ENCODE measurements at regions not wholly inside any gene's neighbourhood (a gene's known extent, or its start where the extent isn't known, plus 50 kb on each side); places are given as distances from the start of the nearest gene placed in this dataset.

DNA sequence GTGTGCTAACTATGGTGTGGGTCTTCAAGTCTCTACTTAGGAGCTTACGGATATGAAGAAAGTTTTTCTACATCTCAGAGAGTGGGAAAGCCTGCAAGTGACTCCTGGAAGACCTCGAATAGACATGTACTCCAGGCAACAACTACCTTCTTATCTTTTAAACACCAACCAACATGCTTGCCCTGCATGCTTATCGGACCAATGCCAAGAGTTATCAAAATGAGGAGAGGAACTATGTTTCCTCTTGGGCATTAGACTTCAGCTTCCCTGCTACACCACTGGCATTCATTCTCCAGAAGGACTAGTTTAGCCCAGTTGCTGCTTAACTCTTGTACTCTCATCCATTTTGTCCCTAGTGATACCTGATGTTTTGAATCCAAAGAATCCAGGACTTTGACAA, 74.7 kb upstream of the MAN2A1 start:
- H3K27ac Mint-ChIP-seq (ENCODE audit: unreplicated experiment) = no peak overlapping the region
- no peak overlapping the region for H3K4me3 Mint-ChIP-seq (ENCODE audit: unreplicated experiment)
- DNase-seq (ENCODE audit: low spot score) = no peak
- TF ChIP-seq, protein P1, sequence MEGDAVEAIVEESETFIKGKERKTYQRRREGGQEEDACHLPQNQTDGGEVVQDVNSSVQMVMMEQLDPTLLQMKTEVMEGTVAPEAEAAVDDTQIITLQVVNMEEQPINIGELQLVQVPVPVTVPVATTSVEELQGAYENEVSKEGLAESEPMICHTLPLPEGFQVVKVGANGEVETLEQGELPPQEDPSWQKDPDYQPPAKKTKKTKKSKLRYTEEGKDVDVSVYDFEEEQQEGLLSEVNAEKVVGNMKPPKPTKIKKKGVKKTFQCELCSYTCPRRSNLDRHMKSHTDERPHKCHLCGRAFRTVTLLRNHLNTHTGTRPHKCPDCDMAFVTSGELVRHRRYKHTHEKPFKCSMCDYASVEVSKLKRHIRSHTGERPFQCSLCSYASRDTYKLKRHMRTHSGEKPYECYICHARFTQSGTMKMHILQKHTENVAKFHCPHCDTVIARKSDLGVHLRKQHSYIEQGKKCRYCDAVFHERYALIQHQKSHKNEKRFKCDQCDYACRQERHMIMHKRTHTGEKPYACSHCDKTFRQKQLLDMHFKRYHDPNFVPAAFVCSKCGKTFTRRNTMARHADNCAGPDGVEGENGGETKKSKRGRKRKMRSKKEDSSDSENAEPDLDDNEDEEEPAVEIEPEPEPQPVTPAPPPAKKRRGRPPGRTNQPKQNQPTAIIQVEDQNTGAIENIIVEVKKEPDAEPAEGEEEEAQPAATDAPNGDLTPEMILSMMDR (IDR thresholded peaks at IDR 0.05) = no peak
- no peaks in the 10 kb centered on the region for H3K9me3 Mint-ChIP-seq (ENCODE audit: low read depth)
- H3K36me3 Mint-ChIP-seq (ENCODE audit: low read depth) = no peaks in the 10 kb centered on the region
- no peaks in the 10 kb centered on the region for H3K27me3 Mint-ChIP-seq (ENCODE audit: low read depth)
- H3K4me1 Mint-ChIP-seq (ENCODE audit: low read depth) = peaks cover 2% of the 10 kb centered on the region

DNA sequence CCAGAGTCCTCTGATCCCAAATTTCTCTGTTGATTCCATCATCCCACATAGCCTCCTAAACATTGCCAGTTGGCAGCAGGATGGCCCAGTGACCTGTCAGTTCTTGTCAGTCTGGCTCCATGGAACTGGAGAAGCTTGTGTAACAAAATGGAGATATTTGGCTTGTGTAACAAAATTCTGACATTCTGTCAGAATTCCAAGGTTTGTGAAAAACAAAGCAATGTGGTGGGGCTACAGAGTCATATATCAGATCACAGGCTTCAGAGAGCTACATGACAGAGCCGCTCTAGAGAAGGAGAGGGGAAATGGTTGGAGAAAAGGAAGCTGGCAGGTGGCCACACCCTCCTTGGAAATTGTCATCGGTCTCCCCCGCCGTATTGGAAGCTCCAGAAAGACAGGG, 75.4 kb upstream of the MAN2A1 start:
- H3K4me3 Mint-ChIP-seq (ENCODE audit: unreplicated experiment) = no peak overlapping the region
- peaks cover 2% of the 10 kb centered on the region for H3K4me1 Mint-ChIP-seq (ENCODE audit: low read depth)
- no peaks in the 10 kb centered on the region for H3K27me3 Mint-ChIP-seq (ENCODE audit: low read depth)
- no peak overlapping the region for H3K27ac Mint-ChIP-seq (ENCODE audit: unreplicated experiment)
- peaks cover 1% of the 10 kb centered on the region for H3K36me3 Mint-ChIP-seq (ENCODE audit: low read depth)
- no peak for DNase-seq (ENCODE audit: low spot score)
- TF ChIP-seq, protein P1 (IDR thresholded peaks at IDR 0.05) = no peak
- H3K9me3 Mint-ChIP-seq (ENCODE audit: low read depth) = no peaks in the 10 kb centered on the region

DNA sequence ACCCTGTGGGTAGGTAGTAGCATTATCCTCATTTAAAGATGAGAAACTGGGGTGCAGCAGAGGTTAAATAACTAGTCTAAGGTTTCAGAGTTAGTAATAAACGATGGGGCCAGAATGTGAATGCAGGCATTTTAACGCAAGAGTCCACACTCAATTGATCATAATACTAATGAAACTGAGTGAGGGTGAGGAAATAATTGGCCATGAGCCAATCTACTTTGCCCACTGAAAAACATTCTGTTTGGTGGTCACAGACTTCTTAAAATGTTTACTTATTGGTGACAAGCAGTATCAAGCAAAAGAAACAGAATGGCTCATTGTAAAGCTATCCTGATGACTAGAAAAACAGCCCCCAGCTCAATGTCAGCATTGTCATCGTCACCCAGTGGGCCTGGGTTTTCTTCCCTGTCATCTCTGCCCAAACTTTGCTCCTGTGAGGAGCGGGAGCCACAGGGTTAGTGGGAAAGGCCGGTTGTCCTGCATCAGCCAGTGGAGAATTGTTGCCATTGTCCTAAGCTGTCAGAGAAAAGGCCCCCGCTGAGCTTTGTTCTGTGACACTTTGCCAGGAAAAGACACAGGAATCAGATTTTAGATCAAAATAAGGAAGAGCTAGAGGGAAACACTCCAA, 77.3 kb upstream of the MAN2A1 start:
- Mint-ChIP-seq H3K27ac (ENCODE audit: unreplicated experiment) (no peak overlapping the region), H3K27me3 (ENCODE audit: low read depth) (no peaks in the 10 kb centered on the region), H3K36me3 (ENCODE audit: low read depth) (peaks cover 1% of the 10 kb centered on the region), H3K4me1 (ENCODE audit: low read depth) (peaks cover 2% of the 10 kb centered on the region), H3K4me3 (ENCODE audit: unreplicated experiment) (no peak overlapping the region), H3K9me3 (ENCODE audit: low read depth) (no peaks in the 10 kb centered on the region)
- no peak for DNase-seq (ENCODE audit: low spot score)
- TF ChIP-seq, protein P1 (IDR thresholded peaks at IDR 0.05) = no peak

DNA sequence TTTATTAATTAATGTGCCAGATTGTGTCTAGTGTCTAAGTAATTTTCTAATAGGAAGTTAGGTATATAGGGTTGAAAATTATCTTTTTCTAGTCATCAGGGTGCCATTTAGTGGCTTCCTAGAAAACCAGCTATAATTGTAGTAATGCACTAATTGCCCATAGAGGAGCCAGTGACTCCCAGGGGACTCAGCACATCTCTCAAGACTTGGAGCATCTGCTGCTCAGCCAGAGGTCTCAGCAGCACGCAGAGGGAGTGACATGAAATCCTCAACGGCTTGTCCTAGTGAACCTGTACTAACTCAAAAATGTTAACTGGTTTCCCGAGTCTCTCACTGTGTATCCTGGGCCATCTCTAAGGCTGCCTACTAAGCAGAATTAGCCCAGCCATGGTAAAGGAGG, 78.2 kb upstream of the MAN2A1 start:
- H3K4me1 Mint-ChIP-seq (ENCODE audit: low read depth) = peaks cover 4% of the 10 kb centered on the region
- TF ChIP-seq, protein P1 (IDR thresholded peaks at IDR 0.05) = no peak
- H3K4me3 Mint-ChIP-seq (ENCODE audit: unreplicated experiment) = no peak overlapping the region
- peaks cover 1% of the 10 kb centered on the region for H3K36me3 Mint-ChIP-seq (ENCODE audit: low read depth)
- H3K27ac Mint-ChIP-seq (ENCODE audit: unreplicated experiment) = no peak overlapping the region
- no peaks in the 10 kb centered on the region for H3K27me3 Mint-ChIP-seq (ENCODE audit: low read depth)
- H3K9me3 Mint-ChIP-seq (ENCODE audit: low read depth) = no peaks in the 10 kb centered on the region
- no peak for DNase-seq (ENCODE audit: low spot score)

DNA sequence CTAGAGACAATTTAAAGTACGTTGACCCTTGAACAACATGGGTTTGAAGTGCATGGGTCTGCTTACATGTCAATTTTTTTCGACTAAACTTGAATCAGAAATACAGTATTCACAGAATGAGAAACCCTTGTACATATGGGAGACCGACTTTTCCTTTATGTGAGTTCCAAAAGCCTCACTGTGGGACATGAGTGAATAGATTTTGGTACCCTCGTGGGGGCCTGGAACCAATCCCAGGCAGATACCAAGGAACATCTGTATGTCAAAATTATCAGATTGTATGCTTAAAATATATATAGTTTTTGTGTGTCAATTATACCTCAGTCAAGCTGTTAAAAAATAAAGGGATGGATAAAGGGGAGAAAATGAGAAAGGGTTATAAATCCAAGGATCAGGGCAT, 78.7 kb upstream of the MAN2A1 start:
- peaks cover 7% of the 10 kb centered on the region for H3K4me1 Mint-ChIP-seq (ENCODE audit: low read depth)
- H3K27ac Mint-ChIP-seq (ENCODE audit: unreplicated experiment) = no peak overlapping the region
- TF ChIP-seq, protein P1 (IDR thresholded peaks at IDR 0.05) = no peak
- no peaks in the 10 kb centered on the region for H3K9me3 Mint-ChIP-seq (ENCODE audit: low read depth)
- H3K4me3 Mint-ChIP-seq (ENCODE audit: unreplicated experiment) = no peak overlapping the region
- DNase-seq (ENCODE audit: low spot score) = no peak
- H3K27me3 Mint-ChIP-seq (ENCODE audit: low read depth) = no peaks in the 10 kb centered on the region
- peaks cover 1% of the 10 kb centered on the region for H3K36me3 Mint-ChIP-seq (ENCODE audit: low read depth)

Measured in chondrocyte (in vitro differentiated cells).